Left renal cortex interstitium (tissue), 4 donors: ENCODE measurements at regions not wholly inside any gene's neighbourhood (a gene's known extent, or its start where the extent isn't known, plus 50 kb on each side); places are given as distances from the start of the nearest gene placed in this dataset.
"Not testable (repeated sequence)": the region's sequence is repeated elsewhere in the genome, so short reads cannot be mapped to it uniquely, and the experiment has no call there.

Source experiments
- DNase-seq, 4 donors: peaks; one replicate each; pipeline ENCODE4 v3.0.0-alpha.2; 2013; ENCODE audit warnings: low read depth in 4 of 4, low spot score in 2 of 4, missing footprints in 1 of 4

DNA sequence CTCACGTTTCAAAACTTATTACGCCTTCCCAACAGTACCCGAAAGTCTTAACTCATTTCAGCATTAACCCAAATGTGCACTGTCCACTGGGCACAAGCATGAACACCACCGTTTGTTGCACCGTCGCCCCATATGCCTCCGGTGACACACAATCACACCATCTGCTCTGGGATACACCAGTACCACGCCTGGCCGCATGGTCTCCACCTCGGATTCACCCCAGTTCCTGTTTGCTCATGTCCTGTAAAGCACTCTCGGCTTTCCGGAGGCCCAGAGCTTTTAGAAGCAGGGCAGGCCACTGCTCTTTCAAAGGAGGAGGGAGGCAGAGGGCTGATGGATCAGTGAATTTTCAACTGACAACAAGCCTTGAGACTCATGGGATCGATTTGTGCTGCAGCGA lies 1570.0 kb upstream of the DEFB115 start:
- no peak for DNase-seq

DNA sequence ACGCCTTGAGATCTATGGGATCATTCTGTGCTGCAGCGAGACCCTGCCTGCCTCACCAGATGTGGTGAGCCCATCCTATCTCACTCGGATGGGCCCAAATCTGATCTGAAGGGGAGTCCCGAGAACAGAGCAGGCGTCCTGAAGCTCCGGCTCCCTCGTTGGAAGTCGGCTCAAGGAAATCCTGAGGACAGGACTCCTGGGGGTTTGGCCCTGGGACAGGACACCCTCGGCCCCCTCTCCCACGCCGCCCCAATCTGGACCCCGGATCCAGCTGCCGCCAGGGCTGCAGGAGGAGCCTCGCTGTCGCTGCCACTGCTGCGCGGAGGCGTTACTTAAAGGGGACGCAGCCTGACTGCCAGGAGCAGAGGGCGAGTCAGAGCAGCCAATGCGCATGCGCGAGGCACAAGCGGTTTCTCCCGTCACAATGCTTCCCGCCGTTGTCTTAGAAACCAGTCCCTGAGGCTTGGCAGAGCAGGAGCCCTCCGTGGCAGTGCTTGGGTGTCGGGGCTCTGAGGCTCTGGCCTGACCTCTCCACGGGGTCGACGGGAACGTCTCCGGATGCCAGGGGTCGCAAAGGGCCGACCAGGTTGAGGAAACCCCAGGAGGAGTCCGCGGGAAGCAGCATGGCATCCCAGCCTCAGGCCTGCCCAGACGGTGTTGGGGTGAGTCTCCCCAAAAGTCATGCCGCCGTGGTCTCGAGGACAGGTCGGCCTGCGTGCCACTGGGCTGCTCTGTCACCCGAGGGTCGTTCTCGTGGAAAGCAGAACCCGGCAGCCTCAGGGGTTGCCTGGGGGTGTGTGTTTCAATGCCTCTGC lies 1567.8 kb upstream of the DEFB115 start:
- DNase-seq: no peak

DNA sequence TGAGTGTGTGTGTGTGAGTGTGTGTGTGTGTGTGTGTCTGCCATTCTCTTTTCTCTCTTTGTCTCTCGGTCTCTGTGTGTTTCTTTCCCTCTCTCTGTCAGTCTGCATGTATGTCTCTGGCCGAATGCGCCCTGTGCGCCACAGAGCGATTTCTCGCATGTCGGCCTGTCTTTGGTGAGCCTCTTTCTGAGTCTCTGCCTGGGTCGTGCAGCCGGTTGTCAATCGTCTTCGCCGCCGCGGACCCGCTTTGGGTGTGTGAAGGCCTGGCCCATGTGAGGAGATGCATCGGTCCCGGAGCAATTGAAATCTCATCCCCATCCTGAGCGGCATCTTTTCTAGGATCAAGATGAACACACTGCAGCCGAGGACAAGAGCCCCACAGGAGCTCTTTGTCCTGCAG lies 1567.2 kb upstream of the DEFB115 start:
- DNase-seq: no peak

DNA sequence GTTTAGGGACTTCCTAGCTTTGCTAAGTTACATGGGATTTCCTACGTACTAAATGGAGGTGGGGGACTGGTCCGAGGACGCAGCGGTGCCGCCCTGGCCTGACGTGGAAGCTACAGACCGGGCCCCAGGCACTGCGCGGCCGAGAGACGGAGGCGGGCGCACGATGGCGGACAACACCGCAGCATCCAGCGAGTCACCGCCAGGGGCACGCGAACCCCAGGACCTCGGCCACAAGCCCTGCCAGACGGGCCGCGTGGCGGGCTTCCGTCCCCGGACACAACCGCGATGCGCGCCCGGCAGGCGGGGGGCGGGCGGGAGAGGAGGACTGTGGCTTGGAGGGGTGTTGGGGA lies 1516.9 kb upstream of the DEFB115 start:
- no peak for DNase-seq

DNA sequence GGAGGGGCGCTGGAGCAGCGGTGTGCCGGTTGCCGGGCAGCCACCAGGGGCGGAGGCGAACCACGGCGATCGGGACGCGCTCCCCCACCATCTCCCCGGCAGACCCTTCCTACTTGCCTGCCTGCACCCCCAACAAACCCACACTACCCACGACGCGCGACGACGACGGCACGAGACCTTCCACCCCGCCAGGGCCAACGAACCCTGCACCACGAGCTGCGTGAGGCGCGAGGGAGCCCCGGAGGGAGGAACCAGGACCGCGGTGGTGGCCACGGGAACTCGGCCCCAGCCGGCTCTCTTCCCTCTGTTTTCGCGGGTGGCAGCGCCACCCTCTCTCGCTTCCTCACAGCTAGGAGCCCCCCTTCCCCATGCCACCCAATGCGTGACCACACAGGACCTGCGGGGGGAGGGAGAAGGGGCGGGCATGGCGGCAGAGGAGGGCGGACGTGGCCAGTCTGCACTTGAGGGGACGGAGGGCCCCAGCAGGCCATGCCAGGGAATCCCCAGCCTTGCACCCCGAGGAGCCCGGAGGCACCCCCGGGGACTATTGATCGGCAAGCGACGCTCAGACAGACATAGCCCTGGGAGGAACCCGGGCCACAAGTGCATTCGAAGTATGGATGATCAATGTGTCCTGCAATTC lies 1516.4 kb upstream of the DEFB115 start:
- DNase-seq: no peak

DNA sequence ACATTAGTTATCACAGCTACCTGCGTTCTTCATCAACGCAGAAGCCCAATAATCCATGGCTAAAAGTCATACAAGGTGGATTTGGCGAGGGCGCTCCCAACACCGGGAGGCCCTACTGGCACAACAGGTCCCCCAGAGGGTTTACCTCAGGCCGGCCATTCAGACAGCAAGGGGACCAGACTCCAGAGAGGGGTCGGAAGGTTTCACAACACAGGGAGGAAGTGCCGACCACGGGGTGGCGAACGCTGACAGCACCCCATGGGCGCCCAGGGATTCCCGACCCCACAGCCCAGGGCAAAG lies 1515.9 kb upstream of the DEFB115 start:
- no peak for DNase-seq

DNA sequence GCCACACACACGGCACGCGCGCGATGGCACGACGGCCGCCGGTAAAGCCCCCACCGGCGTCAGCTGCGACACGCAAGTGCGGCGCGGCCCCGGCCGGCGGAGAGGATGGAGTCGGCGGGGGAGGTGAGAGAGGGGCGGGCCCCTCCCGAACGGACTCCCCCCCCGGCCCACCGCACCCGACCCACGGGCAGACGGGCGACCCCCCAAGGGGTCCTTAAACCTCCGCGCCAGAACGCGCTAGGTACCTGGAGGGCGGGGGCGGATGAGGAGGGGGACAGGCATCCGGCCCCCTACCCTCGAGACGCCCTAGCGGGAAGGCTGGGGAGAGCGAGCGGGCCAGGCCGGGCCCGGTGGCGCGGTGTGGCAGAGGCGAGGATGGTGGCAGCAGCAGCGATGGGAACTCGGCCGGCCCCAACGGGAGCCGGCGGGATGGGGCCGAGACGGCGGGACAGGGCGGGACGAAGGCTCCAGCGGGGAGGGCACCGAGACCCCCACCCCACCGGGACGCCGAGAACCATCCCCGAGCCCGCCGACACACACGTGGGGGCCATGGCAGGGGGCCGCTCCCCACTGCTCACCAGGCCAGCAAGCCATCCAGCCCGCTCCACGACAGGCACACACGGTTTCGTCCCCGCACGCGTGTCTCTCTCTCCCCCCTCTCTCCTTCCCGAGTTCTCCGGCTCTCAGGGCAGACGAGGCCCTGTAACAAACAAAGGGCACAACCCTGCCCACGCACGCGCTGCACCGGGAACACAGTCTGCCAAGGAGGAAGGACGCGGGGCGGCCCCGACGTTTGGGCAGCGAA lies 1515.4 kb upstream of the DEFB115 start:
- DNase-seq: no peak

DNA sequence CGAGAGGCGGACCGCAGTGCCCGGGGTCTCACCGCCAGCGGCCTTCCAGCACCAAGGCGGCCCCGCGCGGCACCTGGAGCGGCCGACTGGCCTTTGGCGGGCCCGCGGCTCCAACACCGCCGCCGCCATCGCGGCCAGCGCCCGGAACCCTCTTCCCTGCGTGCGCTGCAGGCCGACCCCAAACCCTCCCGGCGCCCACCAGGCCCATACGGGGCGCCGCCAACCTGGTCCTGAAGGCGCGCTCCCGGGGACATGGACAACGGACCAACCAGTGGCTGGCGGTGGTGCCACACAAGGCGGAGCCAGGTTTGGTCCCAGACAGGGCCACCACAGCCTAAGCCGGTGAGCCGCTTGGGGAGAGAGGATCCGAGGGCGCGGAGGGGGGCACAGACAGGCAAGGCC lies 1514.8 kb upstream of the DEFB115 start:
- no peak for DNase-seq

DNA sequence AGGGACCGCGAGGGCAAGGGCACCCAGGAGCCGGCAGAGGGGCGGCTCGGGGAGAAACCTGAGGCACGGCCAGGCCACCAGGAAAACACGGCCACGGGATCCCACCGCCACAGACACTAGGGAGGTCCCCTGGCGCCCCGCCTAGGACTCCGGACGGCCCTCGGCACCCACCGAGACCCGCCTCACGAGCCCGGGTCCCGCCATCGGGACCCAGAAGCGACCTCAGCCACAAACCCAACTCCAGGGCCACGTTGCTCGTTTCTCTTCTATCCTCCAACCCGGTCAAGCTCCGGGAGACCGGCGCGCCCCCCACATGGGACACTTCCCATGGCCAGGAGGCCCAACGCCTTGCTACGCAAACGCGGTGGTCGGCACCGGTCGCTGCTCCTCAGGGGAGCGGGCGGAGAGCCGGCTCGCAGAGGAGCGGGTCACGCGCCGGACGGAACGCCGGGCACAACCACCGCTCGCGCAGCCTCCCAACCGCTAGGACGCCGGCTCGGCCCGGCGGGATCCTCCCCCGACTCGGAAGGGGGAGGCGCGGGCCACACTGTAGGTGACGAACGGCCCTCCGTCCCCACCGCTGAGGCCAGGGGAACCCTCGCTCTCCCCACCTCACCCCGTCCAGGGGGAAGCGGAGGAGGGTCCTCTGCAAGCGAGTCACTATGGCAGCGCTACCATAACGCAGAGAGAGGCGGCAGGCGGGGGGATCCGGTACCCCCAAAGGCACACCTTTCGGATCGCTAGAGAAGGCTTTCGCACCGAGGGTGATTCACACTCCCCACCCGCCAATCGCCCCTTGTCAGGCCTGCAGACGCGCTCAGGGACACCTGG lies 1514.1 kb upstream of the DEFB115 start:
- DNase-seq: no peak

DNA sequence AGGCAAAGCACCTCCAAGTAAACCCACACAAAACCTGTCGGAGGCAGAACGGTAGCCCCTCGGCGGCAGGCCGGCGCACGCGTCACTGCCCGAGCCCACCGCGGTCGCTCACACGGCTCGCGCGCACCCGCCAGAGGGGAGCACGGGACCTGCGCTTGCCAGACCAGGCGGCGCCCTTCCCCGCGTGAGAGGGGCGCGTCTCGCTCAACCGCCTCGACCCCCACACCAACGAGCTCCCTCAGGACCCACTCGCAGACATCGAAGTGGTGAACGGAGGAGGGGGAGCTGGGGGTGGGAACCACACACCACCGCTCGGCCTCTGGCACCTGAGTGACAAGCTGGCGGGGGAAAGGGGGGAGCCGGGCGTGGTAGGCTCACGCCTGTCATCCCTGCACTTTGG lies 1513.4 kb upstream of the DEFB115 start:
- DNase-seq: no peak

DNA sequence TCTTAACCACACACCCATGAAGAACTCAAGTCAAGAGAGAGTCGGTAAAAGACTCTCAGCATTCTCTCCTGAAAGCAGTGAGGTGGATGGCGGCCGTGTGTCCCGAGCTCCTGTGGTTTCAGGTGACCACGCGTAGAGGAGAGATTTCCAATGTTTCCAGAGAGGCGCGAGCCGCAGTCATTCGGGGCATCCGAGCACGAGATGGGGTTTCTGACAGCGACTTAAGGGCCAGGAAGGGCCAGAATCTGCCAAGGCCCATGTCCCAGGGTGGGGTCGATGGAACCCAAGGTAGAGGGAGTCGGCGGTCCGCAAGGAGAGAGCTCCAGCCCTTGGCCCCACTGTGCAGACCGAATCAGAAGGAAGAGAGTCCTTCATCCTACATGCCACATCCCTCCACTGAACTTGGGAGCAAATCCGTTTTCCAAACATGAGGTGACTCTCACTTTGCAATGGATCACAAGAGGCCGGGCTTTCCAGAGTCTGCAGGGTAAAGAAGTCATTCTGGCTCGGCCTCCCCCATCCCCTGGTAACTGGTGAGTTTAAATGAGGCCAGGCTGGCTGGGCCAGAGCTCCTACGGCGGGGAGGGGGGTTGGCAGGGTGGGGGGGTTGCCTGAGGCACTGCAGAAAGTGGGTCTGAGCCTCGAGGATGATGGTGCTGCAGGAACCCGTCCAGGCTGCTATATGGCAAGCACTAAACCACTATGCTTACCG lies 1511.8 kb upstream of the DEFB115 start:
- DNase-seq: not testable (repeated sequence)

DNA sequence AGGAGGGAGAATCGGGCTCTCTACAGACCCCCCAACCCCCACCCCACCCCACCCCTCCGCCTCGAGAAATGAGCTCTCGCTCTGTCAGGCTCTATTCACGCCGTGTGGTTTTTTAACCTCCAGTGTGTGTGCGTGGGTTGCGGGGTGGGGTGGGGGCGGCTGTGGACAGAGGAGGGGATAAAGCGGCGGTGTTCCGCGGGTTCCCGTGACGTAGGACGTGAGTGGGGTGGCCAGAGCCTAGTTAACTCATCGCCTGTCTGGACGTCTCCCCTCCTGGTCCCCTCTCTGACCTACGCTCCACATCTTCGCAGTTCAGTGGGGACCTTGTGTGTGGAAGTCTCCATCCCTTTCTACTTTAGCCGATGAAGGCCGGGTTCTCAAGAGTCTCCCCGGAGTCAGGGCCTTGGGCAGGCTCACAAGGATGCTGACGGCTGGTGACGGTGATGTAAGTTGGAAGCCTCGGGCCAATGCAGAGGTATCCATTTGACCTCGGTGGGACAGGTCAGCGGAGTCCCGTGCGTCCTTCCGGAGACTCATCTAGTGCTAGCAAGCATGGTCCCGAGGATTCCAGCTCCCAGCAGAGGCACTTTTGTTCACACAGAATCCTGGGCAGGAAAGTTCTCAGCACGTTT lies 1507.1 kb upstream of the DEFB115 start:
- no peak for DNase-seq

DNA sequence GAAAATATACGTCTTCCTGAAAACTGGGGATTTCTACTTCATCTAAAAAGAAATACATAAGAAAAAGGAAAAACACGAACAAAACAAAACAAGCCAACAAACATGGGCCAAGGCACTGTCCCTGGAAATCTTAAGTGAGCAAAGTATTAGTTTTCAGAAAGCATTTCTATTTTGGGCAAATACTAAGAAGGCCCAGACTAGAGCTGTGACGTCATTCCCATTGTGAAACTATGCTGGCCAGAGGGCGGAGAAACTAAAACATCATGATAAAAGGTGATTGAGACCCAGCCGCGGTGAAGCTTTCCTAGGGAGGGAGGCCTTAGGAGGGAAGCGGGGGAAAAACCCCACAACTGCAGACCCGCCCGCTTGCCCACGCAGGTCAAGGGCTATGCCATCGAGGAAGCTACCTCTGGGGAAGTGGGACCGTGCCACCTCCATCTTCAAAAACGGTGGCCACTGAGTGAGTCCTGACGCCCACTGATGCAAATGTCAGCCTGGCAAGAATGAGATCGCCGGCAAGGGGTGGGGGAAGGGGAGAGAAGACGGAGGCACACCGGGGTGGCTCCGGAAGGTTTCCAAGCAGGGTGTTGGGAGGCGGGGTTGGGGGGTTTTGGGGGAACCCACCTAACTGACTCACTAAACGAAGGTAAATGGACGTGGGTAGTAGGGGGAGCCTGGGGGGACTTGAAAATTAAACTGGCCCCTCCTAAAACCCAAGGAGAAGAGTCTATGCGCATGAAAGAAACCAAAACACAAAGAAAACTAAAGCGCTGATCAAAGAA lies 1504.6 kb upstream of the DEFB115 start:
- not testable (repeated sequence) for DNase-seq

DNA sequence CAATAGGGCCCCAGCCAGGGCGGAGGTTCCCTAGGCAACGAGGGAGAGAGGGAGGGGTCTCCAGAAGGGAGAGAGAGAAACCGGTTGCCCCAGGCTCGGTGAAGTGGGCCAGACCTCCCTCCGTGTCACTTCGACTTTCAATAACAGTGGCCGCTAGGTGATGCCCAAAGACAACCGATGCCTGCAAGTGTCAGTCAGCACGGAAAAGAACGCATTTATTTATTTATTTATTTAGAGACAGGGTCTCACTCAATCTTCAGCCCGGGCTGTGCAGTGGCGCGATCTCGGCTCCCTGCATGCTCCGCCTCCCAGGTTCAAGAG lies 1504.1 kb upstream of the DEFB115 start:
- not testable (repeated sequence) for DNase-seq

DNA sequence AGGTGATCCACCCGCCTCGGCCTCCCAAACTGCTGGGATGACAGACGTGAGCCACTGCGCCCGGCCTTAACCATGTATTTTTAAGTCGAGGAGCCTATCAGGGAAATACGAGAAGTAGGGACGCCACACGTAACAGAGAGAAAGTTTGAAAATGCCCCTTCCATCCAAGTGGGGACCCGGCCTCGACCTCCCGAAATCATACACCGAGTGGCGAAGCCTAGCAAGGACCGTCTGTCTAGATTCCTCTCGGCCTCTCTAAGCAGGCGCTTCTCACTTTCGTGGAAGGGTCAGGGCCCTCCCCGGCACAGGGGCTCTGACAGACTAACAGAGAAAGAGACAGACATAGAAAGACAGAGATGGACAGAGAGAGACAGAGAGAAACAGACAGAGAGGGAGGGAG lies 1503.6 kb upstream of the DEFB115 start:
- DNase-seq: not testable (repeated sequence)

DNA sequence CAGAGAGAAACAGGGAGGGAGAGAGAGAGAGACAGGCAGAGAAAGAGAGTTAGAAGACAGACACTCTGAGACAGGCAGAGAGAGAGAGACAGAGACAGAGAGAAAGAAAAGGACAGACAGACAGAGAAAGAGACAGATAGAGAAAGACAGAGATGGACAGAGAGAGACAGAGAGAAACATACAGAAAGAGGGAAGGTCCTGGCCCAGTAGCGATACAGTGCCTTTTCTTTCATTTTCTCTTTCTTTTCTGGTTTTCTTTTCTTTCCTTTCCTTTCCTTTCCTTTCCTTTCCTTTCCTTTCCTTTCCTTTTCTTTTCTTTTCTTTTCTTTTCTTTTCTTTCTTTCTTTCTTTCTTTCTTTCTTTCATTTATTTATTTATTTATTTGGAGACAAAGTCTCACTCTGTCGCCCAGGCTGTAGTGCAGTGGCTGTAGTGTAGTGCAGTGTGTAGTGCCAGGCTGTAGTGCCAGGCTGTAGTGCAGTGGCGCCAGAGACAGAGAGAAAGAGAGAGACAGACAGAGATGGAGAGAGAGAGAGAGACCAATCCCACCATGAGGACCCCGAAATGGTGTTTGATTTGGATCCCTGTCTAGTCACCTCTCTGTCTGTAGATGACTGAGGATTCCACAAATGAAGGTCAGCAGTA lies 1501.5 kb upstream of the DEFB115 start:
- DNase-seq: not testable (repeated sequence)

DNA sequence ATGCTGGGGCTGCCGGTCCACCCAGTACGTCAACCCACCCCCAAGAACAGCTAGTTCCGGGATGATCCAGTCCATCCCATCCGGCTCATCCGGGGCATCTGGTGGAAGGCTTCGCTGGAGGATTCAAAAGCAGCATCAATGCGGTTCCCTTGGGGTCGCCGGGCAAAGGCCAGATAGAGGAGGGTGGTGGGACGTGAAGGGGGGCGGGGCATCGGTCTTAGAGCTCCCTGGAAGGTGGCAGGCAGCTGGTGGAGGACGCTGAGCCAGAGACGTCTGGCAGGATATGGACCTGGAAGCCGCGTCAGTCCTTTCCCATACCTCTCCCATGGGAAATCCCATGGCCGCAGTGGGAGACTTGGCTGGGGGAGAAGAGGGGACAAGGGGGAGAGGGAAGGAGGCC lies 1500.8 kb upstream of the DEFB115 start:
- DNase-seq: no peak

DNA sequence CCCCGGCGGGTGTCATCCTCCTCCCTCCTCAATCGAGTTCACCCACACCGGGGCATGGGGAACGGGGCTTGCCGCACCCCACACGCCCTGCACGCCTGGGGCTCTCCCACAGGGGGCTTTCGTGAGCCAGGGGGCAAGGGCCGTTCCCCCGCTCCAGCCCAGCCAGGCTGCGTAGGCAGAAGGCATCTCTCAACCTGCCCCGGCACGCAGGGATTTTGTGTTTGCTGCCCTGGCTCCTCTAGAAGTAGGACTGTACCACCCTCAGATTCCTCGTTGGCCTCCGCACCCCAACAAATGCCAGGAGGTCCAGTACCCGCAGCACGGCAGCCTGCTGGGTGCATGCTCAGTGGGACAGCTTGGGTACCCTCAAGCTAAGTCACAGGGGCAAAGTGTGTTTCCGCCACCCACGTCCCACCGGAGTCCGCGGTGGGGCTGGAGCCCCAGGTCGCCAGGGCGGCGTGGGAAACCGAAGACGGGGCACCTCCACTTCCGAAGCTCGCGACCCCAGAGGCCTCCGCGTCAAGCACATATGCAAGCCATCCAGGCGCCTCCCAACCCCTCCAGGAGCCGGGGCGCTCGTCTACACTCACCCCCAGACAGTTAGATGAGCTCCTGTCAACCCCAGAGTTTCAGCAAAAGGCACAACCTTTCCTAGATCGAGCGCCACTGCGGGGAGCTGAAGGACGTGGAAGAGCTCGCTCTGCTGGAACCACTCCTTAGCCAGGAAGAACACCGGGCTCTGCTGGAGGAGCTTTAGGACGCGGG lies 1495.7 kb upstream of the DEFB115 start:
- not testable (repeated sequence) for DNase-seq
